ENCODE measurements at regions not wholly inside any gene's neighbourhood (a gene's known extent, or its start where the extent isn't known, plus 50 kb on each side); places are given as distances from the start of the nearest gene placed in this dataset.
"Not testable (repeated sequence)": the region's sequence is repeated elsewhere in the genome, so short reads cannot be mapped to it uniquely, and the experiment has no call there.

DNA sequence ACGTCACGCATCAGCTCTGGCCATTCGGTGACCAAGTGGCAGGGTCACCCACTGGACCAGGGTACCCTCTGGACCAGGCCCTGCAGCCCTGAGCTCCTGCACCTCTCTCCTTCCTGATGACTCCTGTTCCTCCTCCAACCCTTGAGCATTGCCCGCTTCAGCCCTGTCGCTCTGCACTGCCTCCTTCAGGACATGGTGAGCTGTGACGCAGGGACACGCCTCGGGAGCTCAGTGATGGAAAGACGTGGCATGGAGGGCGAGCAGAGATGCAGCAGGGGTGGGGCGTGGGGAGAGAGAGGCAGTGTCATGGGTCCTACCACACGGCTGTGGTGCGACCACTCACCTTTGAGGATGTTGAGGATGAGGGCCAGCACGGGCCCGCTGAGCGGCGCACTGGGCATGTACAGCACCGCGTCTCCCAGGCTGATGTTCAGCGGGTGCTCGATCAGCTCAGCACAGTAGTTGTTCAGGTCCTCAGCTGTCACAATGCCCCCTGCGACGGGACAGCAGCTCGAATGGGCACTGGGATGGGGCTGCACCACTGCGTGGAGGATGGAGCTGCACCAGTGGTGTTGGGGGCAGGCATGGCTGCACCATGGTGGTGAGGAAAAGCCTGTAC is 922.7 kb downstream of the TUBA3C start:
- TF ChIP-seq CTCF (IDR thresholded peaks at IDR 0.05; ENCODE audit: low read length); EZH2 (optimal IDR thresholded peaks at IDR 0.05; ENCODE audit: low read depth, low read length): not testable (repeated sequence)
